ENCODE measurements at regions not wholly inside any gene's neighbourhood (a gene's known extent, or its start where the extent isn't known, plus 50 kb on each side); places are given as distances from the start of the nearest gene placed in this dataset.

- ATAC-seq: no peak
- TF ChIP-seq ESRRG (CRISPR knock-in tag; IDR thresholded peaks at IDR 0.05) (no peak), ZNF565 (CRISPR knock-in tag; conservative IDR thresholded peaks at IDR 0.05; ENCODE audit: low read depth) (no peak), ZFP30 (CRISPR knock-in tag; IDR thresholded peaks at IDR 0.05) (no peak), CSDC2 (CRISPR knock-in tag; IDR thresholded peaks at IDR 0.05) (no peak), PPARA (CRISPR knock-in tag; IDR thresholded peaks at IDR 0.05; ENCODE audit: borderline replicate concordance) (no peak), TCF4 (CRISPR knock-in tag; IDR thresholded peaks at IDR 0.05; ENCODE audit: borderline replicate concordance) (no peak), CSRNP3 (CRISPR knock-in tag; IDR thresholded peaks at IDR 0.05) (no peak), ARNTL (CRISPR knock-in tag; IDR thresholded peaks at IDR 0.05; ENCODE audit: borderline replicate concordance, low read depth) (no peak), TSHZ2 (CRISPR knock-in tag; IDR thresholded peaks at IDR 0.05) (no peak), GLIS3 (CRISPR knock-in tag; IDR thresholded peaks at IDR 0.05) (no peak), ZNF8 (CRISPR knock-in tag; IDR thresholded peaks at IDR 0.05) (no peak), OSR1 (CRISPR knock-in tag; IDR thresholded peaks at IDR 0.05) (no peak), PATZ1 (CRISPR knock-in tag; IDR thresholded peaks at IDR 0.05; ENCODE audit: borderline replicate concordance) (no peak), ISL1 (CRISPR knock-in tag; IDR thresholded peaks at IDR 0.05) (no peak), RARB (CRISPR knock-in tag; IDR thresholded peaks at IDR 0.05) (no peak), TOX (CRISPR knock-in tag; IDR thresholded peaks at IDR 0.05; ENCODE audit: borderline replicate concordance) (no peak), BACH2 (CRISPR knock-in tag; IDR thresholded peaks at IDR 0.05; ENCODE audit: borderline replicate concordance) (no peak), SNAI2 (CRISPR knock-in tag; IDR thresholded peaks at IDR 0.05) (no peak)
- TF ChIP-seq, protein P1, sequence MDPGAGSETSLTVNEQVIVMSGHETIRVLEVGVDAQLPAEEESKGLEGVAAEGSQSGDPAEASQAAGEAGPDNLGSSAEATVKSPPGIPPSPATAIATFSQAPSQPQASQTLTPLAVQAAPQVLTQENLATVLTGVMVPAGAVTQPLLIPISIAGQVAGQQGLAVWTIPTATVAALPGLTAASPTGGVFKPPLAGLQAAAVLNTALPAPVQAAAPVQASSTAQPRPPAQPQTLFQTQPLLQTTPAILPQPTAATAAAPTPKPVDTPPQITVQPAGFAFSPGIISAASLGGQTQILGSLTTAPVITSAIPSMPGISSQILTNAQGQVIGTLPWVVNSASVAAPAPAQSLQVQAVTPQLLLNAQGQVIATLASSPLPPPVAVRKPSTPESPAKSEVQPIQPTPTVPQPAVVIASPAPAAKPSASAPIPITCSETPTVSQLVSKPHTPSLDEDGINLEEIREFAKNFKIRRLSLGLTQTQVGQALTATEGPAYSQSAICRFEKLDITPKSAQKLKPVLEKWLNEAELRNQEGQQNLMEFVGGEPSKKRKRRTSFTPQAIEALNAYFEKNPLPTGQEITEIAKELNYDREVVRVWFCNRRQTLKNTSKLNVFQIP (CRISPR knock-in tag; IDR thresholded peaks at IDR 0.05; ENCODE audit: borderline replicate concordance, low read depth): no peak
These were observed 143.8 kb upstream of the PKN2 start for GRCh38 chr1:88540255-88540654.

GRCh38 chr1:88541596-88541995 lies 142.5 kb upstream of the PKN2 start:
- TF ChIP-seq TSHZ2 (CRISPR knock-in tag; IDR thresholded peaks at IDR 0.05) (no peak), CSDC2 (CRISPR knock-in tag; IDR thresholded peaks at IDR 0.05) (no peak), GLIS3 (CRISPR knock-in tag; IDR thresholded peaks at IDR 0.05) (no peak), BACH2 (CRISPR knock-in tag; IDR thresholded peaks at IDR 0.05; ENCODE audit: borderline replicate concordance) (no peak), ESRRG (CRISPR knock-in tag; IDR thresholded peaks at IDR 0.05) (no peak), CSRNP3 (CRISPR knock-in tag; IDR thresholded peaks at IDR 0.05) (no peak), PATZ1 (CRISPR knock-in tag; IDR thresholded peaks at IDR 0.05; ENCODE audit: borderline replicate concordance) (no peak), ARNTL (CRISPR knock-in tag; IDR thresholded peaks at IDR 0.05; ENCODE audit: borderline replicate concordance, low read depth) (no peak), SNAI2 (CRISPR knock-in tag; IDR thresholded peaks at IDR 0.05) (no peak), RARB (CRISPR knock-in tag; IDR thresholded peaks at IDR 0.05) (no peak), ZNF8 (CRISPR knock-in tag; IDR thresholded peaks at IDR 0.05) (no peak), ZFP30 (CRISPR knock-in tag; IDR thresholded peaks at IDR 0.05) (no peak)
- TF ChIP-seq, protein P2, sequence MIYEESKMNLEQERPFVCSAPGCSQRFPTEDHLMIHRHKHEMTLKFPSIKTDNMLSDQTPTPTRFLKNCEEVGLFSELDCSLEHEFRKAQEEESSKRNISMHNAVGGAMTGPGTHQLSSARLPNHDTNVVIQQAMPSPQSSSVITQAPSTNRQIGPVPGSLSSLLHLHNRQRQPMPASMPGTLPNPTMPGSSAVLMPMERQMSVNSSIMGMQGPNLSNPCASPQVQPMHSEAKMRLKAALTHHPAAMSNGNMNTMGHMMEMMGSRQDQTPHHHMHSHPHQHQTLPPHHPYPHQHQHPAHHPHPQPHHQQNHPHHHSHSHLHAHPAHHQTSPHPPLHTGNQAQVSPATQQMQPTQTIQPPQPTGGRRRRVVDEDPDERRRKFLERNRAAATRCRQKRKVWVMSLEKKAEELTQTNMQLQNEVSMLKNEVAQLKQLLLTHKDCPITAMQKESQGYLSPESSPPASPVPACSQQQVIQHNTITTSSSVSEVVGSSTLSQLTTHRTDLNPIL (CRISPR knock-in tag; IDR thresholded peaks at IDR 0.05; ENCODE audit: low read depth): no peak
- no peak for ATAC-seq
